ENCODE measurements at regions not wholly inside any gene's neighbourhood (a gene's known extent, or its start where the extent isn't known, plus 50 kb on each side); places are given as distances from the start of the nearest gene placed in this dataset.

GRCh38 chr16:85539629-85540291 is 73.4 kb upstream of the GSE1 start:
- Histone ChIP-seq H3K4me2 (ENCODE audit: low read depth, low read length, poor library complexity, severe bottlenecking) (no peak overlapping the region), H2AFZ (ENCODE audit: low read length) (no peak overlapping the region), H3K9ac (ENCODE audit: low read depth, low read length, poor library complexity, severe bottlenecking) (no peak overlapping the region), H3K79me2 (ENCODE audit: insufficient read depth, low read length) (peaks cover 9% of the 10 kb centered on the region; the same call in 1 of the 2 replicates), H3F3A (ENCODE audit: low read depth) (peaks cover 3% of the 10 kb centered on the region; the same call in 1 of the 2 replicates), H3K36me3 (ENCODE audit: insufficient read depth, low read length) (peaks cover 4% of the 10 kb centered on the region; the same call in 1 of the 2 replicates), H3K4me1 (ENCODE audit: insufficient read depth, low read length, poor library complexity, severe bottlenecking) (peaks cover 54% of the 10 kb centered on the region), H3K27me3 (ENCODE audit: insufficient read depth, low read length, poor library complexity, severe bottlenecking) (no peaks in the 10 kb centered on the region), H3K4me3 (ENCODE audit: low read length, poor library complexity, severe bottlenecking) (no peak overlapping the region), H4K20me1 (ENCODE audit: insufficient read depth, low read length, poor library complexity, severe bottlenecking) (no peaks in the 10 kb centered on the region), H3K9me3 (ENCODE audit: insufficient read depth, low read depth, low read length) (peaks cover 12% of the 10 kb centered on the region; the same call in 1 of the 2 replicates), H3K9me2 (replicated peaks; ENCODE audit: low read depth, low read length) (no peaks in the 10 kb centered on the region)
- TF ChIP-seq CTCF (conservative IDR thresholded peaks at IDR 0.05; ENCODE audit: low read length) = no peak

- Histone ChIP-seq H2AFZ (ENCODE audit: low read length) (no peak overlapping the region), H4K20me1 (ENCODE audit: insufficient read depth, low read length, poor library complexity, severe bottlenecking) (no peaks in the 10 kb centered on the region), H3K9ac (ENCODE audit: low read depth, low read length, poor library complexity, severe bottlenecking) (peak overlapping the region; percentile 75), H3K4me3 (ENCODE audit: low read length, poor library complexity, severe bottlenecking) (peak overlapping the region; percentile 38), H3K4me1 (ENCODE audit: insufficient read depth, low read length, poor library complexity, severe bottlenecking) (peaks cover 44% of the 10 kb centered on the region), H3K79me2 (ENCODE audit: insufficient read depth, low read length) (peaks cover 9% of the 10 kb centered on the region; the same call in 1 of the 2 replicates), H3F3A (ENCODE audit: low read depth) (peaks cover 3% of the 10 kb centered on the region; the same call in 1 of the 2 replicates), H3K27me3 (ENCODE audit: insufficient read depth, low read length, poor library complexity, severe bottlenecking) (no peaks in the 10 kb centered on the region), H3K4me2 (ENCODE audit: low read depth, low read length, poor library complexity, severe bottlenecking) (peak overlapping the region; percentile 72), H3K9me3 (ENCODE audit: insufficient read depth, low read depth, low read length) (peaks cover 12% of the 10 kb centered on the region; the same call in 1 of the 2 replicates), H3K9me2 (replicated peaks; ENCODE audit: low read depth, low read length) (no peaks in the 10 kb centered on the region), H3K36me3 (ENCODE audit: insufficient read depth, low read length) (peaks cover 4% of the 10 kb centered on the region; the same call in 1 of the 2 replicates)
- TF ChIP-seq EZH2phosphoT487 (IDR thresholded peaks at IDR 0.05; ENCODE audit: borderline replicate concordance) (no peak), CTCF (conservative IDR thresholded peaks at IDR 0.05; ENCODE audit: low read length) (no peak)
Measured at GRCh38 chr16:85541181-85541580, 71.9 kb upstream of the GSE1 start.

GRCh38 chr16:85541619-85541979 is 71.5 kb upstream of the GSE1 start:
- no peak for TF ChIP-seq EZH2phosphoT487 (IDR thresholded peaks at IDR 0.05; ENCODE audit: borderline replicate concordance)
- no peak for TF ChIP-seq CTCF (conservative IDR thresholded peaks at IDR 0.05; ENCODE audit: low read length)
- Histone ChIP-seq H3K36me3 (ENCODE audit: insufficient read depth, low read length) (peaks cover 4% of the 10 kb centered on the region; the same call in 1 of the 2 replicates), H3K4me2 (ENCODE audit: low read depth, low read length, poor library complexity, severe bottlenecking) (peak overlapping the region; percentile 72), H3K9me2 (replicated peaks; ENCODE audit: low read depth, low read length) (no peaks in the 10 kb centered on the region), H2AFZ (ENCODE audit: low read length) (no peak overlapping the region), H3K4me3 (ENCODE audit: low read length, poor library complexity, severe bottlenecking) (peak overlapping the region; percentile 38), H3K9ac (ENCODE audit: low read depth, low read length, poor library complexity, severe bottlenecking) (peak overlapping the region; percentile 75), H3K4me1 (ENCODE audit: insufficient read depth, low read length, poor library complexity, severe bottlenecking) (peaks cover 39% of the 10 kb centered on the region), H3K79me2 (ENCODE audit: insufficient read depth, low read length) (peaks cover 5% of the 10 kb centered on the region; the same call in 1 of the 2 replicates), H4K20me1 (ENCODE audit: insufficient read depth, low read length, poor library complexity, severe bottlenecking) (no peaks in the 10 kb centered on the region), H3K27me3 (ENCODE audit: insufficient read depth, low read length, poor library complexity, severe bottlenecking) (no peaks in the 10 kb centered on the region), H3F3A (ENCODE audit: low read depth) (peaks cover 3% of the 10 kb centered on the region; the same call in 1 of the 2 replicates), H3K9me3 (ENCODE audit: insufficient read depth, low read depth, low read length) (peaks cover 12% of the 10 kb centered on the region; the same call in 1 of the 2 replicates)

Data from Loucy (cell line).